ENCODE measurements at regions not wholly inside any gene's neighbourhood (a gene's known extent, or its start where the extent isn't known, plus 50 kb on each side); places are given as distances from the start of the nearest gene placed in this dataset.
A peak's percentile ranks its signal among the peaks of the same experiment; 100 is the strongest.

DNA sequence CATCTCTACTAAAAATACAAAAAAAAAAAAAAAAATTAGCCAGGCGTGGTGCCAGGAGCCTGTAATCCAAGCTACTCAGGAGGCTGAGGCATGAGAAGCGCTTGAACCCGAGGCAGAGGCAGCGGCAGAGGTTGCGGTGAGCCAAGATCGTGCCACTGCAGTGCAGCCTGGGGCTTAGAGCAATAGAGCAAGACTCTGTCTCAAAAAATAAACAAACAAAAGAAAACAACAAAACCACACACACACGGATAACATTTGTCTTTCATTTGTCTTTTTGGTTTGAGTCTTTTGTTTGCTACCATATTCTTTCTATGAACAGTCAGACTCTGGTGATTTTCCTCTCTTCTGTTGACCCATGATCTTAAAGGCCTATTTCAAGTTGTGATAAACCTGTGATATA lies 1168.3 kb upstream of the WWC1 start:
- DNase-seq: no peak

GRCh38 chr5:167128581-167128980 lies 1162.9 kb upstream of the WWC1 start:
- no peak for DNase-seq

- DNase-seq: no peak
Observed at GRCh38 chr5:167140548-167141291, 1150.7 kb upstream of the WWC1 start.

GRCh38 chr5:167143716-167144115 lies 1147.7 kb upstream of the WWC1 start:
- no peak for DNase-seq

DNA sequence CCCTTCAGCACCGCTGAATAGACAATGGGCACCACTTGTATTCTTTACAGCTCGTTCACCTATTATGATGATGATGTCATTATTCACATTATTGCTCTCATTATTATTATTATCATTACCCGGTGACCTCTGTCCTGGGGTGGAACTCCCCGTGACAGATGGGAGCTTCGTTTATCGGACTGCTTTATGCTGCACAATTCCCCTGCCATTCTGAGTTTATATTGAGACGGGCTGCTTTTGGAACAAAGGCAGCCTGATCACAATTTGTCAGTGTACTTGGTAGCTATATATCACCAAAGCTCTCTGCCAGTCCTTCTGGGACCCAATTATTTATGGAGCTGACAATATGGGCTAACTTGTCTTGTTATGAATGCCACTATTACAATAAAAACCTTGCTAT lies 1145.6 kb upstream of the WWC1 start:
- DNase-seq: no peak

DNA sequence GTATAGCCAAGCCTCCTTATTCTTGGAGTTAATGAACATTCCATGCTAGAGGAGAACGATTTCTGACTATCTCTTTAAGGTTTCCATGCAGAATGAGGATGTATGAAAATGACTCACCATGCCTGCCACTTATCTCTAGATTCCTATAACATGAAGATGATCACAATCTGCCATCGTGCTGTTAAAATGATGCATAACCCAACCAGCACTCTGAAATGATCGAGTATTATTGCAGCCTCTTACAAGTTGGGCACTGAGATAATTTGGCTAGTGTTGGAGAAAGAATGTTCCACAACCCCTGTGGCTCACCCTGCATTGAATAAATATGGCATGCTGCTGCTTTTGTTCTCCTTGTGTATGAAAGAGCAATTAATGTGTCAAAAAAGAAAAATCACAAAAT lies 1143.6 kb upstream of the WWC1 start:
- DNase-seq: no peak

DNA sequence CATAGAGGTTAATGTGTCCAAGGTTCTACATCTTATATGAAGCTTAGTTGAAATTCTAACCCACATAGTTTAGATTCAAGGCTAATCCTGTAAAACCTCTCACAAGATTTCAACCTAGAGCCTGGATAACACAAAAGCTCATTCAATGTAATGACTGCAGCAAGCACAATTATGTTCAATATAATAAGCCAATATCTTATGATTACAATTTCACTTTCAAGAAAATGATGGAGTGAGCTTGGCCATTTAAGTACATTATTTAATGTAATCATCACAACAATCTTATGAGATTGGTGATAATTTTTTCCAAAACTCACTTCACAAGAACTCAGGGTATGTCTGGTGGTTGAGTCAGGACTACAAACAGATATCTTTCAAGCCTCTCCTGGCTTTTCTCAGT lies 1140.8 kb upstream of the WWC1 start:
- DNase-seq: no peak

DNA sequence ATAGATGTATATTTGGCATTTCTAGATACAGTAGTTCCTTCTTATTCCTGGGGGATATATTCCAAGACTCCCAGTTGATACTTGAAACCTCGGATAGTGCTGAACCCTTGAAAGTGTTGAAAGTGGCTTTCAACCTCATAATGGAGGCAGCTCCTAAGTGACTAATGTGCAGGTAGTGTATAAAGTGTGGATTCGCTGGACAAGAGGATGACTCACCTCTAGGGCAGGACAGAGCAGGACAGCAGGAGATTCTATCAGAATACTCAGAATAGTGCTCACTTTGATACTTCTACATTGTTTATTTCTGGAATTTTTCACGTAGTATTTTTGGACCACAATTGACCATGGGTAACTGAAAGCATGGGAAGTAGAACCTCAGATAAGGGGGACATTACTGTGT lies 1138.9 kb upstream of the WWC1 start:
- no peak for DNase-seq

DNA sequence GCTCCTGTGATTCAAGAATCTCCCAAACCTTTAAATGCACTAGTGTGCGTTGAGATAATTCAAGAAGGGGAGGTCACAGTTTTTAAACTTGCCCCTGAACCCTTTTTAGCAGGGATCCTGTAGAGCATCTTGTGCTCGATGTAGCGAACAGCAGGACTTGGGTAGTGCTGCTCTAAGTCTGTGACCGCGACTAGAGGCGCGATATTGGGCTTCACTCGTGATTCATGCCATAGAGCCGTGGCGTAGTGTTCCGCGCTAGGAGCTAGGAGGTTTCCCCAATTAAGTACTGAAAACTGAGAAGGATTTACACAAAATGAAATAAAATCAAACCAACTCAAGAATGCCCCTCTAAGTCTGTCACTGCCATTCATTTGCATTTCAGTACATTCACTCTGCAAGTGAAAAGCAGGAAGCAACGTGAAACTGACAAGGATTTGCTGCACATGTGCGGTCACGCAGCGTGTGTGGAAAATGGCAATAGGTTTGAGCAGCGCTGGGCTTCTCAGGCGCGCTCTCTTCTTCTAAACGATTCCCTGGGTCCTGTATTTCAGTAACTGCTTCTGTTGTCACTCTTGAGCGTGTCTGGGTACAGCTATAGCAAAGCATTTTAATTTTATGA lies 1135.9 kb upstream of the WWC1 start:
- DNase-seq: no peak

DNA sequence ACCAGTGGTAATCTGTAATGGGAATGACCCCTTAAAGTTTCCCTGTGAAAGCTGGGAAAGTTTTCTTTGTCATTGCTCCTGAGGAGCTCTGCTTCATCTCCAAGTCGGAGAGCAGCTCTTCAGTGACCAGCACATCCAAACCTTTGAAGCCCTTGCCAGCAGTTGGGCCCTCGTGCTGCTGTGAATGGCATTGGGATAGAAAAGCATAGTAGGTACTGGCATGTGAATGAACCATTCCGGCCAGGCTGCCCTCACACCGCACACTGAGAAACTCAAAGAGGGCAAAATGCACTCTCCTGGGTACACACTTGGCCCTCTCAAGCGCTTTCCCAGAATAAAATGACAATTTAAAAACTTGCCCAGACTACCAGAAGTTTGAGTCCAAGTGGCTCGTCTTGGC lies 1135.0 kb upstream of the WWC1 start:
- no peak for DNase-seq

DNA sequence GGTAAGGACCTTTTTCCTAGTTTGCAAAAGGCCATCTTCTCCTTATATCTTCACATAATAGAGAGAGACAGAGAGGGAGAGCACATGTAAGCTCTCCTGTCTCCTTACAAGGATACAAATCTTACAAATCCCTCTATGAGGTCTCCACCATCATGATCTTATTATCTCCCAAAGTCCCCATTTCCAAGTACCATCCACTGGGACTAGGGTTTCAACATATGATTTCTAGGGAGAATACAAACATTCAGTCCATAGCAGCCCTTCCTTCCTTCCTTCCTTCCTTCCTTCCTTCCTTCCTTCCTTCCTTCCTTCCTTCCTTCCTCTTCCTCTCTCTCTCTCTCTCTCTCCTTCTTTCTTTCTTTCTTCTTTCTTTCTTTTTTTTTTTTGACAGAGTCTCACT lies 1132.9 kb upstream of the WWC1 start:
- DNase-seq: no peak

GRCh38 chr5:167160388-167160787 lies 1131.1 kb upstream of the WWC1 start:
- no peak for DNase-seq

DNA sequence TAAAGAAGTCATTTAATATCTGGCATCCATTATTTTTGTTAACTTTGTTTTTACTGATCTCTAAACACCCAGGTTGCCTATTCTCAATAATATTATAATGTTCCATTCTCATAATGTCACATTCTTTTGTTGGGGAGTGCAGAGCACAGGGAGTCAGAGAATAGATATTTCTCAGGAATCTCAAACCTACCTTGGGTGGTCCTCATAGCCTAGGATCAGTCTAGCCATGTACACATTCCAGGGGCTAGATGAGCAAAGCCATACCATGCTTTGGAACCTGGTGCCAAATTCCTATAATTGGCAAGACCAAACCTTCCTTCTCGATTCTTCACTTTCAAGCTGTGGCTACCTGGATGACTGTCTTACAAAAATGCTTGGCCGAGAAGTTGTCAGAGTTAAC lies 1124.7 kb upstream of the WWC1 start:
- no peak for DNase-seq

DNA sequence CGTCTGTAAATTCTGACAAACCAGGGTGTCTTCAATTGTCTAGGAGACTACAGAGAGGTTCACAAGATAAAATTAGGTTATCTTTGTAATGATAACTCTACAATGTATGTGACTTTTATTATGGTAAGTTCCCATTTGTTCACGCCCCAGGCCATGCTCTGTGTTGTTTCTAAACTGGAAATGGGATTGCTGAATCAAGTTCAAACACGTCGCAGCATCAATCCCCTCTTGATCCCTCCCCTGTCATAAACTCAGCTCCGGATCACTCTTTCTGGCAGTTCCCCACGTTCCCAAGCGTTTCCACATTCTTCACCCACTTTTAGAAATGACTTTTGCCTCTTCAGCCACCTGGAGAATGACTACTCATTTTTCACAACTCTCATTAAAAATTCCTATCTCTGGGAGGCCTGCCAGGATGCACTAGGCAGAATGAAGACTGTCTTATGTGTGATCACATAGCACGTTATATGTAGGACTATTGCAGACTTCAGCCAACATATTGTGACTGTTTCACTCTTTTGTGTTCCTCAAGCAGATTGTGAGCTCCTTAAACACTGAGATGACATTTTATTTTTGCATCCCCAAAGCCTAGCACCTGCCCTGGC lies 1124.2 kb upstream of the WWC1 start:
- no peak for DNase-seq

GRCh38 chr5:167168971-167169370 lies 1122.5 kb upstream of the WWC1 start:
- no peak for DNase-seq

DNA sequence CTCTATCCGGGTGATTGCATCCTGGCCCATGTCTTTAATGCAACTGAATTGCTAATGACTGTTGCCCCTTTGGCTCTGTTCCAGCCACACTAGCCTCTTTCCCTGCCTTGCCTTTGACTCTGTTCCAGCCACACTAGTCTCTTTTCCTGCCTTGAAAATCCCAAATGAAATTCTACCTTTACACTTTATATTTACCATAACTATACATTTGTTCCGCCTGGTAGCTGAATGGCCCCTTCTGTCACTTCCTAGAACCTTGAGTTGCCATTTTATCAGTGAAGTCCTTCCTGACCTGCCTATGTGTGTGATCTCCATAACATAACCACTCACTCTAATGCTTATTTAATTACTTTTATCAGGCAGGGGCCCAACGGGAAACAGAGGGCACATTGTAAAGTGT lies 1120.4 kb upstream of the WWC1 start:
- DNase-seq: no peak

GRCh38 chr5:167177736-167178135 lies 1113.7 kb upstream of the WWC1 start:
- no peak for DNase-seq

DNA sequence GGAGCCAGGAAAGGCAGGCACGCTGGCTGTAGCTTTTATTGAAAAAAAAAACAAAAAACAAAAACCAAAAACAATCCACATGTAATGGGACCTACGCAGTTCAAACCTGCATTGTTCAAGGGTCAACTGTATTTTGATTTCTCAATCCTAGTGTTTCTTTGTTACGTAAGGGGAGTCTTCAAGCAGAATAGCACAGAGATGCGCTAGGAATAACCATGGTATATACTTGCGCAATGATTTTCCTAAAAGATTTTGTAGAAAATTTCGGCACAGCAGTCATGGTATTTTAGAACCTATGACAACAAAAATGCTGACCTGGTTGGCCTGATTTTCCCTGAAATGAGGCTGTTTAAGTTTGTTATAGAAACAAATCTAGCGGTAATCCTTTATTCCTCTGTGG lies 1110.5 kb upstream of the WWC1 start:
- no peak for DNase-seq

- DNase-seq: no peak
Observed at GRCh38 chr5:167205881-167206280, 1085.6 kb upstream of the WWC1 start.

- peak; percentile 77 for DNase-seq
Observed at GRCh38 chr5:167207081-167207480, 1084.4 kb upstream of the WWC1 start.

GRCh38 chr5:167208911-167209310 lies 1082.5 kb upstream of the WWC1 start:
- DNase-seq: no peak

GRCh38 chr5:167217097-167217743 lies 1074.2 kb upstream of the WWC1 start:
- DNase-seq: no peak

DNA sequence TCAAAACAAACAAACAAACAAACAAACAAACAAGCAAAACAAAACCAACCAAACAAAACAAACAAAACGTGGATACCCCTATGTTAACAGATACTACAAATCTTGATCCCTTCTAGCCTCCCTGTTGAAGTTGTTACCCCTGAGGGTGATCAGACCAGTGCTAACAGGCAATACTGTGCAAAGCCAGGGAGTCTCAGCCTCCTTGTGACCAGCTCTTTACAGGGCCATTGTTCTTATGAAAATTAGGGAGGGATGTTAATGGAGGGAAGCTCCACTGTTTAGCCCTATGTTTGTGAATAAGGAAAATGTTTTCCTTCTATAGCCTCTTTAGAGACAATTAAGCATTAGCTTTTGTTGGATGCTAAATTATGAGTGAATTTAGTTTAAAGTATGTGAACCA lies 1072.1 kb upstream of the WWC1 start:
- no peak for DNase-seq

- DNase-seq: no peak
Observed at GRCh38 chr5:167226386-167226785, 1065.1 kb upstream of the WWC1 start.
